WTC11 (cell line): ENCODE measurements at regions not wholly inside any gene's neighbourhood (a gene's known extent, or its start where the extent isn't known, plus 50 kb on each side); places are given as distances from the start of the nearest gene placed in this dataset.

Source experiments
- ATAC-seq: fragments of 200-7000 bp; cut with Tn5 transposase; 2 replicates; pipeline ENCODE4 v1.10.0; 2021; ENCODE audit warnings: mild to moderate bottlenecking, moderate library complexity
- CTCF ChIA-PET: fragments of 300-600 bp; sonication (Branson Sonifier 250); formaldehyde crosslinking; loops from one replicate; lab custom pipeline; 2021; ENCODE audit warnings: antibody characterized with exemption; lab: Charles Lee
- POLR2A ChIA-PET: fragments of 350-600 bp; sonication (Branson Sonifier 250); formaldehyde crosslinking; loops from one replicate; lab custom pipeline; 2021; ENCODE audit warnings: antibody characterized with exemption; lab: Charles Lee
- DNase-seq: peaks from one replicate; pipeline ENCODE4 v3.0.0; 2021; ENCODE audit warnings: low spot score
- H3K27ac Mint-ChIP-seq: 2 replicates; pipeline ENCODE4 v1.8.0; 2021; ENCODE audit warnings: mixed read lengths
- H3K27me3 Mint-ChIP-seq: 2 replicates; pipeline ENCODE4 v1.8.0; 2021; ENCODE audit warnings: low read depth, mild to moderate bottlenecking, moderate library complexity, mixed read lengths
- H3K36me3 Mint-ChIP-seq: 2 replicates; pipeline ENCODE4 v1.8.0; 2021; ENCODE audit warnings: mixed read lengths
- H3K4me1 Mint-ChIP-seq: 2 replicates; pipeline ENCODE4 v1.8.0; 2022; ENCODE audit warnings: mixed read lengths
- H3K4me3 Mint-ChIP-seq: 2 replicates; pipeline ENCODE4 v1.8.0; 2021; ENCODE audit warnings: mild to moderate bottlenecking, moderate library complexity, mixed read lengths
- H3K9me3 Mint-ChIP-seq: 2 replicates; pipeline ENCODE4 v1.8.0; 2021; ENCODE audit warnings: mixed read lengths
- ATF6 ChIP-seq: sonication (generic); formaldehyde crosslinking; IDR thresholded peaks from 2 replicates; pipeline ENCODE4 v1.8.1; 2023; ENCODE audit warnings: mild to moderate bottlenecking, missing genetic modification reagents
- CDX4 ChIP-seq: fragments of 250-450 bp; sonication (Bioruptor Pico); IDR thresholded peaks from 2 replicates; pipeline ENCODE4 v1.9.0; 2021; ENCODE audit warnings: moderate library complexity, mild to moderate bottlenecking, inconsistent platforms, borderline replicate concordance
- GRHL2 ChIP-seq: fragments of 250-450 bp; sonication (Bioruptor Pico); IDR thresholded peaks from 2 replicates; pipeline ENCODE4 v1.8.0; 2022; ENCODE audit warnings: mild to moderate bottlenecking, moderate library complexity; ENCODE audit not compliant: insufficient replicate concordance, severe bottlenecking
- GTF2I ChIP-seq: fragments of 250-450 bp; sonication (Bioruptor Pico); conservative IDR thresholded peaks from 2 replicates; pipeline ENCODE4 v1.4.0; 2021; ENCODE audit warnings: mild to moderate bottlenecking
- IRF1 ChIP-seq: sonication (generic); formaldehyde crosslinking; IDR thresholded peaks from 2 replicates; pipeline ENCODE4 v1.8.0; 2023; ENCODE audit warnings: missing genetic modification reagents
- MAX ChIP-seq: sonication (generic); formaldehyde crosslinking; IDR thresholded peaks from 2 replicates; pipeline ENCODE4 v1.8.0; 2022; ENCODE audit warnings: mild to moderate bottlenecking, missing genetic modification reagents
- PREB ChIP-seq: sonication (generic); formaldehyde crosslinking; IDR thresholded peaks from 2 replicates; pipeline ENCODE4 v1.8.1; 2022; ENCODE audit warnings: mild to moderate bottlenecking, missing genetic modification reagents, moderate library complexity, borderline replicate concordance
- SMAD4 ChIP-seq: sonication (generic); formaldehyde crosslinking; IDR thresholded peaks from 2 replicates; pipeline ENCODE4 v1.8.0; 2022; ENCODE audit warnings: mild to moderate bottlenecking, missing genetic modification reagents
- STAT6 ChIP-seq: sonication (generic); formaldehyde crosslinking; conservative IDR thresholded peaks from 2 replicates; pipeline ENCODE4 v1.8.1; 2023; ENCODE audit warnings: mild to moderate bottlenecking, low read depth, missing genetic modification reagents, moderate library complexity
- TEAD4 ChIP-seq: sonication (generic); formaldehyde crosslinking; IDR thresholded peaks from 2 replicates; pipeline ENCODE4 v1.8.0; 2022; ENCODE audit warnings: mild to moderate bottlenecking, missing genetic modification reagents
- TP53 ChIP-seq: sonication (generic); formaldehyde crosslinking; IDR thresholded peaks from 2 replicates; pipeline ENCODE4 v1.8.1; 2023; ENCODE audit warnings: mild to moderate bottlenecking, missing genetic modification reagents
- ZNF232 ChIP-seq: sonication (generic); formaldehyde crosslinking; IDR thresholded peaks from 2 replicates; pipeline ENCODE4 v1.8.0; 2022; ENCODE audit warnings: mild to moderate bottlenecking, missing genetic modification reagents
- ZNF396 ChIP-seq: fragments of 250-450 bp; sonication (Bioruptor Pico); IDR thresholded peaks from 2 replicates; pipeline ENCODE4 v1.8.0; 2021; ENCODE audit warnings: mild to moderate bottlenecking, moderate library complexity, borderline replicate concordance
- ZNF416 ChIP-seq: fragments of 250-450 bp; sonication (Bioruptor Pico); IDR thresholded peaks from 2 replicates; pipeline ENCODE4 v1.9.0; 2021; ENCODE audit warnings: mild to moderate bottlenecking, inconsistent platforms
- ZNF532 ChIP-seq: fragments of 250-450 bp; sonication (Bioruptor Pico); IDR thresholded peaks from 2 replicates; pipeline ENCODE4 v1.9.0; 2021; ENCODE audit warnings: mild to moderate bottlenecking, borderline replicate concordance

- CTCF ChIA-PET = no interaction called here
- H3K4me1 Mint-ChIP-seq = peaks cover 12% of the 10 kb centered on the region
- no peaks in the 10 kb centered on the region for H3K27me3 Mint-ChIP-seq
- no peaks in the 10 kb centered on the region for H3K36me3 Mint-ChIP-seq
- H3K4me3 Mint-ChIP-seq = no peak overlapping the region
- H3K27ac Mint-ChIP-seq = no peak overlapping the region
- TF ChIP-seq GRHL2 (CRISPR knock-in tag) = no peak
- no peak for TF ChIP-seq TEAD4 (CRISPR knock-in tag)
- TF ChIP-seq STAT6 = no peak
- no peak for TF ChIP-seq ZNF396 (CRISPR knock-in tag)
- no peak for TF ChIP-seq ZNF416 (CRISPR knock-in tag)
- no peak for TF ChIP-seq CDX4
- no peak for TF ChIP-seq SMAD4
- TF ChIP-seq ZNF232 (CRISPR knock-in tag) = no peak
- TF ChIP-seq MAX (CRISPR knock-in tag) = no peak
- no peak for TF ChIP-seq GTF2I (CRISPR knock-in tag)
- no peak for TF ChIP-seq PREB (CRISPR knock-in tag)
- no peak for TF ChIP-seq ZNF532 (CRISPR knock-in tag)
- TF ChIP-seq TP53 (CRISPR knock-in tag) = no peak
- no peak for TF ChIP-seq IRF1 (CRISPR knock-in tag)
- no peak for TF ChIP-seq ATF6 (CRISPR knock-in tag)
- H3K9me3 Mint-ChIP-seq = no peaks in the 10 kb centered on the region
- DNase-seq (no peak), ATAC-seq (no peak)
- POLR2A ChIA-PET = no interaction called here
Measured at GRCh38 chr2:144798989-144799388, 279.1 kb upstream of the ZEB2 start.
